ENCODE measurements at regions not wholly inside any gene's neighbourhood (a gene's known extent, or its start where the extent isn't known, plus 50 kb on each side); places are given as distances from the start of the nearest gene placed in this dataset.
"Not testable (repeated sequence)": the region's sequence is repeated elsewhere in the genome, so short reads cannot be mapped to it uniquely, and the experiment has no call there.

GRCh38 chr17:5975661-5976060, 94.5 kb upstream of the WSCD1 start:
- DNase-seq = no peak

GRCh38 chr17:5976251-5976650, 93.9 kb upstream of the WSCD1 start:
- DNase-seq = no peak

GRCh38 chr17:5978496-5978895, 91.7 kb upstream of the WSCD1 start:
- no peak for DNase-seq

- no peak for DNase-seq
These were observed 89.2 kb upstream of the WSCD1 start for GRCh38 chr17:5980941-5981340.

GRCh38 chr17:5986644-5987043, 83.5 kb upstream of the WSCD1 start:
- no peak for DNase-seq

- DNase-seq = no peak
These were observed 69.8 kb upstream of the WSCD1 start for GRCh38 chr17:6000426-6000825.

GRCh38 chr17:6003221-6003620, 67.0 kb upstream of the WSCD1 start:
- DNase-seq = not testable (repeated sequence)

GRCh38 chr17:6005939-6006338, 64.2 kb upstream of the WSCD1 start:
- DNase-seq = no peak

- DNase-seq = no peak
These were observed 59.0 kb upstream of the WSCD1 start for GRCh38 chr17:6011206-6011605.

GRCh38 chr17:6018788-6019187, 51.4 kb upstream of the WSCD1 start:
- DNase-seq = no peak

- DNase-seq = no peak
These were observed 50.2 kb upstream of the WSCD1 start for GRCh38 chr17:6019959-6020358.

GRCh38 chr17:6020376-6021010, 49.7 kb upstream of the WSCD1 start:
- DNase-seq = no peak

Data from hematopoietic multipotent progenitor cell treated with erythropoietin and hydrocortisone succinate and interleukin-3 and kit ligand, for 6 days (in vitro differentiated cells).